GM19043 (cell line): ENCODE measurements at regions not wholly inside any gene's neighbourhood (a gene's known extent, or its start where the extent isn't known, plus 50 kb on each side); places are given as distances from the start of the nearest gene placed in this dataset.

Experiments used
- ATAC-seq: cut with Tn5 transposase; IDR thresholded peaks from one replicate; pipeline ENCODE4 v1.9.1; 2021; ENCODE audit warnings: low read depth; ENCODE audit not compliant: unreplicated experiment

GRCh38 chr11:90844041-90844440 lies 621.2 kb upstream of the CHORDC1 start:
- no peak for ATAC-seq

GRCh38 chr11:90842681-90843080 lies 619.8 kb upstream of the CHORDC1 start:
- no peak for ATAC-seq

GRCh38 chr11:90840071-90840470 lies 617.2 kb upstream of the CHORDC1 start:
- ATAC-seq, result no peak

GRCh38 chr11:90836031-90836430 lies 613.2 kb upstream of the CHORDC1 start:
- ATAC-seq, result no peak

GRCh38 chr11:90823446-90823845 lies 600.6 kb upstream of the CHORDC1 start:
- no peak for ATAC-seq

GRCh38 chr11:90822996-90823395 lies 600.1 kb upstream of the CHORDC1 start:
- ATAC-seq, result no peak

GRCh38 chr11:90818196-90818745 lies 595.4 kb upstream of the CHORDC1 start:
- ATAC-seq, result no peak

- no peak for ATAC-seq
Measured at GRCh38 chr11:90809581-90809980, 586.7 kb upstream of the CHORDC1 start.

- ATAC-seq, result no peak
Measured at GRCh38 chr11:90805172-90805571, 582.3 kb upstream of the CHORDC1 start.

- no peak for ATAC-seq
Measured at GRCh38 chr11:90803831-90804230, 581.0 kb upstream of the CHORDC1 start.

GRCh38 chr11:90803366-90803765 lies 580.5 kb upstream of the CHORDC1 start:
- ATAC-seq, result no peak

- ATAC-seq, result no peak
Measured at GRCh38 chr11:90798769-90799168, 575.9 kb upstream of the CHORDC1 start.

GRCh38 chr11:90795746-90796145 lies 572.9 kb upstream of the CHORDC1 start:
- no peak for ATAC-seq

GRCh38 chr11:90788961-90789360 lies 566.1 kb upstream of the CHORDC1 start:
- no peak for ATAC-seq

GRCh38 chr11:90784241-90784814 lies 561.5 kb upstream of the CHORDC1 start:
- no peak for ATAC-seq

GRCh38 chr11:90783111-90783510 lies 560.3 kb upstream of the CHORDC1 start:
- no peak for ATAC-seq

- no peak for ATAC-seq
Measured at GRCh38 chr11:90779098-90779497, 556.2 kb upstream of the CHORDC1 start.

- no peak for ATAC-seq
Measured at GRCh38 chr11:90775567-90776165, 552.8 kb upstream of the CHORDC1 start.

- ATAC-seq, result no peak
Measured at GRCh38 chr11:90774727-90775566, 552.1 kb upstream of the CHORDC1 start.

- ATAC-seq, result no peak
Measured at GRCh38 chr11:90770007-90770406, 547.2 kb upstream of the CHORDC1 start.

GRCh38 chr11:90766121-90766520 lies 543.3 kb upstream of the CHORDC1 start:
- no peak for ATAC-seq
